ENCODE measurements at regions not wholly inside any gene's neighbourhood (a gene's known extent, or its start where the extent isn't known, plus 50 kb on each side); places are given as distances from the start of the nearest gene placed in this dataset.

Small RNA genes lying in the stretch of these regions (small RNA-seq; reads per million reads assigned to genes)
- gene MIR583 = 0 to 0.43 (median 0) reads per million in 7 experiments
- 0 reads per million in 7 experiments for gene RNU6-524P

All from SK-N-SH (cell line).